CD14-positive monocyte (primary cell): ENCODE measurements at regions not wholly inside any gene's neighbourhood (a gene's known extent, or its start where the extent isn't known, plus 50 kb on each side); places are given as distances from the start of the nearest gene placed in this dataset.

Experiments used
- DNase-seq, 3 donors: peaks; one replicate each; pipeline ENCODE4 v3.0.0-alpha.2; 2011 to 2022
- H2AFZ ChIP-seq: 2 replicates; pipeline ENCODE4 v1.6.0; 2012; ENCODE audit warnings: mild to moderate bottlenecking, low read depth, low read length, inconsistent platforms; ENCODE audit not compliant: insufficient read depth, poor library complexity, severe bottlenecking
- H3K27ac ChIP-seq, 2 donors: 1 replicate in 1 of 2; 2 replicates in 1 of 2; pipeline ENCODE4 v1.5.1; 2012 to 2013; ENCODE audit warnings: low read length in 2 of 2, control low read depth in 1 of 2, inconsistent platforms in 1 of 2, low read depth in 1 of 2, mild to moderate bottlenecking in 1 of 2
- H3K27me3 ChIP-seq, 2 donors: one replicate each; pipeline versions ENCODE4 v1.6.0 to v1.6.1; 2011 to 2013; ENCODE audit warnings: low read length in 2 of 2; ENCODE audit not compliant: control insufficient read depth in 2 of 2, insufficient read depth in 2 of 2
- H3K36me3 ChIP-seq, 2 donors: replicated peaks in 1 of 2; 1 replicate in 1 of 2; 2 replicates in 1 of 2; pipeline versions ENCODE4 v1.5.1 to v1.6.1; 2012 to 2013; ENCODE audit warnings: low read length in 2 of 2, control low read depth in 1 of 2, inconsistent platforms in 1 of 2, mild to moderate bottlenecking in 1 of 2; ENCODE audit not compliant: insufficient read depth in 2 of 2, control insufficient read depth in 1 of 2
- H3K4me1 ChIP-seq, 2 donors: 1 replicate in 1 of 2; 2 replicates in 1 of 2; pipeline versions ENCODE4 v1.5.1 to v1.6.1; 2012 to 2013; ENCODE audit warnings: low read length in 2 of 2, control low read depth in 1 of 2, inconsistent platforms in 1 of 2, mild to moderate bottlenecking in 1 of 2, moderate library complexity in 1 of 2; ENCODE audit not compliant: insufficient read depth in 2 of 2, control insufficient read depth in 1 of 2
- H3K4me2 ChIP-seq: replicated peaks from 2 replicates; pipeline ENCODE3; 2012; ENCODE audit warnings: low read length, moderate library complexity, mild to moderate bottlenecking; ENCODE audit not compliant: poor library complexity, severe bottlenecking; ENCODE audit errors: extremely low read depth
- H3K4me3 ChIP-seq, 3 experiments: fragments of 200-600 bp in 1 of 3; sonication (generic) in 1 of 3; replicated peaks in 1 of 3; 1 replicate in 2 of 3; 2 replicates in 1 of 3; pipeline ENCODE4 v1.5.1; 2011 to 2013; ENCODE audit warnings: low read length in 3 of 3, mild to moderate bottlenecking in 3 of 3, control low read depth in 2 of 3, low read depth in 2 of 3, inconsistent platforms in 1 of 3, moderate library complexity in 1 of 3
- H3K79me2 ChIP-seq: 2 replicates; pipeline ENCODE4 v1.6.0; 2012; ENCODE audit warnings: mild to moderate bottlenecking, control low read depth, inconsistent platforms, low read length, moderate library complexity; ENCODE audit not compliant: insufficient read depth
- H3K9ac ChIP-seq: 2 replicates; pipeline ENCODE4 v1.6.0; 2017; ENCODE audit warnings: low read length, mild to moderate bottlenecking; ENCODE audit not compliant: insufficient read depth, poor library complexity, severe bottlenecking
- H3K9me3 ChIP-seq, 2 donors: replicated peaks in 1 of 2; 1 replicate in 1 of 2; 2 replicates in 1 of 2; pipeline versions ENCODE4 v1.5.1 to v1.6.1; 2012 to 2013; ENCODE audit warnings: low read length in 2 of 2, control low read depth in 1 of 2; ENCODE audit not compliant: control insufficient read depth in 1 of 2, insufficient read depth in 1 of 2
- H4K20me1 ChIP-seq: 2 replicates; pipeline ENCODE4 v1.6.0; 2012; ENCODE audit warnings: mild to moderate bottlenecking, low read length, control low read depth, moderate library complexity; ENCODE audit not compliant: insufficient read depth
- H3K27ac Mint-ChIP-seq, 7 donors: one replicate each; pipeline ENCODE4 v1.8.0; 2020; ENCODE audit warnings: mild to moderate bottlenecking in 7 of 7, mixed read lengths in 7 of 7, moderate library complexity in 6 of 7, inconsistent platforms in 2 of 7
- H3K27me3 Mint-ChIP-seq, 3 donors: one replicate each; pipeline ENCODE4 v1.8.0; 2021 to 2022; ENCODE audit warnings: low read depth in 3 of 3, mild to moderate bottlenecking in 3 of 3, mixed read lengths in 3 of 3, moderate library complexity in 3 of 3, inconsistent platforms in 1 of 3
- H3K36me3 Mint-ChIP-seq, 2 donors: one replicate each; pipeline ENCODE4 v1.8.0; 2020; ENCODE audit warnings: mixed read lengths in 2 of 2, inconsistent platforms in 1 of 2, mild to moderate bottlenecking in 1 of 2
- H3K4me1 Mint-ChIP-seq: one replicate; pipeline ENCODE4 v1.8.0; 2020; ENCODE audit warnings: mild to moderate bottlenecking, mixed read lengths
- H3K4me3 Mint-ChIP-seq, 2 donors: one replicate each; pipeline ENCODE4 v1.8.0; 2020; ENCODE audit warnings: mild to moderate bottlenecking in 2 of 2, mixed read lengths in 2 of 2, moderate library complexity in 1 of 2
- H3K9me3 Mint-ChIP-seq, 7 donors: one replicate each; pipeline ENCODE4 v1.8.0; 2020 to 2022; ENCODE audit warnings: mixed read lengths in 7 of 7, mild to moderate bottlenecking in 6 of 7, moderate library complexity in 6 of 7, inconsistent platforms in 2 of 7
- CTCF ChIP-seq: fragments of 200-600 bp; IDR thresholded peaks from one replicate; pipeline ENCODE4 v1.8.0; 2022; ENCODE audit warnings: antibody characterized with exemption, mild to moderate bottlenecking
- WGBS: methylation state at CpG from one replicate; pipeline ENCODE4 v1.1.5; 2013; ENCODE audit warnings: missing lambda C conversion rate; ENCODE audit not compliant: insufficient coverage; 5-methylcytosine and 5-hydroxymethylcytosine counted together
- intact Hi-C, 2 donors: fragments of 100-400 bp; cut with micrococcal nuclease; formaldehyde crosslinking; loops; one replicate each; pipeline versions ENCODE4 v1.15.0 to v1.15.1; 2023

GRCh38 chr15:31471731-31472430 lies 145.2 kb downstream of the KLF13 start:
- Mint-ChIP-seq H3K4me1 (peaks cover 22% of the 10 kb centered on the region), H3K27ac (no peak overlapping the region), H3K4me3 (no peak overlapping the region), H3K27me3 (peaks cover 3 to 18% (median 6%) of the 10 kb centered on the region in 3 donors), H3K36me3 (no peaks in the 10 kb centered on the region), H3K9me3 (peaks cover 0 to 2% (median 0%) of the 10 kb centered on the region in 7 donors)
- DNase-seq: no peak
- Histone ChIP-seq H3K27me3 (no peaks in the 10 kb centered on the region), H3K79me2 (no peaks in the 10 kb centered on the region), H3K4me1 (peaks cover 8 to 9% of the 10 kb centered on the region in 2 donors), H3K9ac (no peak overlapping the region), H3K27ac (no peak overlapping the region), H3K4me3 (no peak overlapping the region), H3K9me3 (no peaks in the 10 kb centered on the region), H3K4me2 (no peak overlapping the region), H4K20me1 (no peaks in the 10 kb centered on the region), H3K36me3 (no peaks in the 10 kb centered on the region), H2AFZ (no peak overlapping the region)
- 94% methylated on average over 4 of the region's 7 CpGs for WGBS
- intact Hi-C loops: no loop called here
- no peak for TF ChIP-seq CTCF

DNA sequence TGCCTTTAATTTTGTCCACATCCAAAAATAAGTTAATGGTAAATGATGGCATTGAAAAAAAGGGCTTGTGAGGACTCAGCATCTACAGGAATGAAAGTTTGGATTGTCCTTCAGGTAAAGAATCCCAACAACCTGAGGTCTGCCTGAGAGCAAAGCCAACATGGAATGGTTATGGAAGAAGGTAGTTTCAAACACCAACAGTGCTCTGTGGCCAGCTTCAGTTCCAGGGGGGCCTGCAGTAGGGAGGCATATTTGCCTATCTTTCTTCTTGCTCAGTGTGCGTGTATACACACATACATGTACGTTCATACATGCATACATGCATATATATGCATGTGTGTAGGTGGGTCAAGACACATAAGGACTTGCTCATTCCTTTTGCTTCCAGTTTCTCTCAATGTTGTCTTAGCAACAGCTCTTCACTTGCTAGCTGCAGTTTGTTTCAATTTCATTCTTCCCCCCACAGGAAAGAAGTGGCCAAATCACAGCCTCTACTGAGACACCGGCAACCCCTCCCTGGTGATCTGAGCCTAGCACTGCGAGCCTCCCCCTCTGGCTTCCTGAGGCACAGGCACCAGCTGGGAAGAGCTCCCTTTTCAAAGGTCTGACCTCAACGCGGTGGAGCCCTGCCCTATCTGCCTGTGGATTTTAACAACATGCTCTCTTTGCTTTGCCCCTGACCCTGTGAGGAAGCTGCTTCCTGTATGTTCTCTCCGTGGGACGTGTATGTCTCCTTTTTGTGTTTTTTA lies 146.2 kb downstream of the KLF13 start:
- Histone ChIP-seq H3K4me2 (peak overlapping the region; percentile 56), H3K4me3 (peak overlapping the region; percentile 3 to 62 (median 10)), H3K9me3 (no peaks in the 10 kb centered on the region), H3K4me1 (peaks cover 8 to 9% of the 10 kb centered on the region in 2 donors), H3K9ac (no peak overlapping the region), H2AFZ (peak overlapping the region; percentile 64), H4K20me1 (no peaks in the 10 kb centered on the region), H3K79me2 (no peaks in the 10 kb centered on the region), H3K27ac (peak overlapping the region in 1 of 2 donors; percentile 49), H3K36me3 (no peaks in the 10 kb centered on the region), H3K27me3 (no peaks in the 10 kb centered on the region)
- Mint-ChIP-seq H3K4me1 (peaks cover 20% of the 10 kb centered on the region), H3K27me3 (peaks cover 3 to 14% (median 5%) of the 10 kb centered on the region in 3 donors), H3K4me3 (peak overlapping the region; percentile 78 to 92), H3K9me3 (peaks cover 0 to 4% (median 0%) of the 10 kb centered on the region in 7 donors), H3K36me3 (no peaks in the 10 kb centered on the region), H3K27ac (peak overlapping the region in 6 of 7 donors; percentile 19 to 86 (median 66))
- 0% methylated on average over 4 of the region's 8 CpGs for WGBS
- intact Hi-C loops: no loop called here
- peak; percentile 25 to 41 (median 30) for DNase-seq
- no peak for TF ChIP-seq CTCF
